ENCODE measurements at regions not wholly inside any gene's neighbourhood (a gene's known extent, or its start where the extent isn't known, plus 50 kb on each side); places are given as distances from the start of the nearest gene placed in this dataset.

GRCh38 chr3:176950743-176951142 lies 246.5 kb downstream of the TBL1XR1 start:
- Histone ChIP-seq H3K4me3 (ENCODE audit: low read depth, low read length) (no peak overlapping the region), H3K27me3 (ENCODE audit: control insufficient read depth, insufficient read depth, low read length) (no peaks in the 10 kb centered on the region), H3K36me3 (ENCODE audit: control insufficient read depth, insufficient read depth, low read length) (no peaks in the 10 kb centered on the region)
- DNase-seq (ENCODE audit: low read depth) (peak; percentile 90), FAIRE-seq (no peak)
- no peak for TF ChIP-seq CTCF (IDR thresholded peaks at IDR 0.05; ENCODE audit: insufficient read depth, low read length, severe bottlenecking)

GRCh38 chr3:176948151-176948550 lies 249.1 kb downstream of the TBL1XR1 start:
- Histone ChIP-seq H3K27me3 (ENCODE audit: control insufficient read depth, insufficient read depth, low read length) (no peaks in the 10 kb centered on the region), H3K36me3 (ENCODE audit: control insufficient read depth, insufficient read depth, low read length) (no peaks in the 10 kb centered on the region), H3K4me3 (ENCODE audit: low read depth, low read length) (no peak overlapping the region)
- no peak for FAIRE-seq
- DNase-seq (ENCODE audit: low read depth), result no peak
- no peak for TF ChIP-seq CTCF (IDR thresholded peaks at IDR 0.05; ENCODE audit: insufficient read depth, low read length, severe bottlenecking)

GRCh38 chr3:176946202-176946601 lies 251.1 kb downstream of the TBL1XR1 start:
- Histone ChIP-seq H3K27me3 (ENCODE audit: control insufficient read depth, insufficient read depth, low read length) (no peaks in the 10 kb centered on the region), H3K36me3 (ENCODE audit: control insufficient read depth, insufficient read depth, low read length) (no peaks in the 10 kb centered on the region), H3K4me3 (ENCODE audit: low read depth, low read length) (no peak overlapping the region)
- FAIRE-seq (no peak), DNase-seq (ENCODE audit: low read depth) (no peak)
- no peak for TF ChIP-seq CTCF (IDR thresholded peaks at IDR 0.05; ENCODE audit: insufficient read depth, low read length, severe bottlenecking)

- no peaks in the 10 kb centered on the region for H3K27me3 ChIP-seq (ENCODE audit: control insufficient read depth, insufficient read depth, low read length)
- no peak overlapping the region for H3K4me3 ChIP-seq (ENCODE audit: low read depth, low read length)
- no peak for TF ChIP-seq CTCF (IDR thresholded peaks at IDR 0.05; ENCODE audit: insufficient read depth, low read length, severe bottlenecking)
- DNase-seq (ENCODE audit: low read depth) (no peak), FAIRE-seq (no peak)
- no peaks in the 10 kb centered on the region for H3K36me3 ChIP-seq (ENCODE audit: control insufficient read depth, insufficient read depth, low read length)
Observed at GRCh38 chr3:176942305-176942704, 255.0 kb downstream of the TBL1XR1 start.

- no peaks in the 10 kb centered on the region for H3K27me3 ChIP-seq (ENCODE audit: control insufficient read depth, insufficient read depth, low read length)
- no peak overlapping the region for H3K4me3 ChIP-seq (ENCODE audit: low read depth, low read length)
- no peak for FAIRE-seq
- TF ChIP-seq CTCF (IDR thresholded peaks at IDR 0.05; ENCODE audit: insufficient read depth, low read length, severe bottlenecking), result no peak
- no peaks in the 10 kb centered on the region for H3K36me3 ChIP-seq (ENCODE audit: control insufficient read depth, insufficient read depth, low read length)
- DNase-seq (ENCODE audit: low read depth), result no peak
Observed at GRCh38 chr3:176941689-176942088, 255.6 kb downstream of the TBL1XR1 start.

GRCh38 chr3:176939022-176939817 lies 258.1 kb downstream of the TBL1XR1 start:
- peak; percentile 72 for TF ChIP-seq CTCF (IDR thresholded peaks at IDR 0.05; ENCODE audit: insufficient read depth, low read length, severe bottlenecking)
- DNase-seq (ENCODE audit: low read depth), result peak; percentile 78
- H3K36me3 ChIP-seq (ENCODE audit: control insufficient read depth, insufficient read depth, low read length), result no peaks in the 10 kb centered on the region
- H3K4me3 ChIP-seq (ENCODE audit: low read depth, low read length), result no peak overlapping the region
- no peaks in the 10 kb centered on the region for H3K27me3 ChIP-seq (ENCODE audit: control insufficient read depth, insufficient read depth, low read length)
- no peak for FAIRE-seq

Measured in bronchial epithelial cell (primary cell).